SW 1271 (cell line): ENCODE measurements at regions not wholly inside any gene's neighbourhood (a gene's known extent, or its start where the extent isn't known, plus 50 kb on each side); places are given as distances from the start of the nearest gene placed in this dataset.
"Not testable (repeated sequence)": the region's sequence is repeated elsewhere in the genome, so short reads cannot be mapped to it uniquely, and the experiment has no call there.

Experiments
- DNase-seq, 2 experiments: peaks; one replicate each; lab custom pipeline; 2025; lab: John Stamatoyannopoulos, UW

- DNase-seq = no peak
Measured at GRCh38 chr7:86592185-86592584, 51.5 kb upstream of the GRM3 start.

DNA sequence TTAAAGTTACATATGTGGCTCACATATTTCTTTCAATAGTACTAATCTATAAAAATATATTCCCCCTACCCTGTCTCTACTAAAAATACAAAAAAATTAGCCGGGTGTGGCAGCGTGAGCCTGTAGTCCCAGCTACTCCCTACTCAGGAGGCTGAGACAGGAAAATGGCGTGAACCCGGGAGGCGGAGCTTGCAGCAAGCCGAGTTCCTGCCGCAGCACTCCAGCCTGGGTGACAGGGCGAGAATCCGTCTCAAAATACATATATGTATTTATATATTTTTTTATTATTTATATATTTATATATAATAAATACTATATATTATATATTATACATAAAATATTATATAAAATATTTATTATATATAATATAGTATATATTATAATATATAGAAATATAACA is 69.7 kb upstream of the GRM3 start:
- no peak for DNase-seq

GRCh38 chr7:86558680-86559501 is 84.8 kb upstream of the GRM3 start:
- DNase-seq = no peak

DNA sequence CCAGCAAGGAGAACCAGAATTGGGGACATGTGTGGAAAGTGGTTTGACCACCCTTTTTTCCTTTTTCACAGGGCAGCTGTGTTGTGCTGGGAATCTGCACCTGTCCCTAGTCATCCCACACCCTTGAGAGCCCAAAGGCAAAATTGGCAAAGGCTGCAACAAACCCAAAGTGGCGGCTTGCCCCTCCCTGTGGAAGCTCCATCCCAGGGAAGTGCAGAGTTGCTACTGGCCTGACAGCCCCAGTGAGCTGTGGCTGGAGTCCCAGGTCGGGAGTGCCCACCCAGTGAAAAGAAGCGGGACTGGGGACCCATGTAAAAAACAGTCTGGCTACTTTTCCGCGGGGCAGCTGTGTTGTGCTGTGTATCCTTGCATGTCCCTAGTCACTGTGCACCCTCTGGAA is 109.1 kb upstream of the GRM3 start:
- DNase-seq = no peak

DNA sequence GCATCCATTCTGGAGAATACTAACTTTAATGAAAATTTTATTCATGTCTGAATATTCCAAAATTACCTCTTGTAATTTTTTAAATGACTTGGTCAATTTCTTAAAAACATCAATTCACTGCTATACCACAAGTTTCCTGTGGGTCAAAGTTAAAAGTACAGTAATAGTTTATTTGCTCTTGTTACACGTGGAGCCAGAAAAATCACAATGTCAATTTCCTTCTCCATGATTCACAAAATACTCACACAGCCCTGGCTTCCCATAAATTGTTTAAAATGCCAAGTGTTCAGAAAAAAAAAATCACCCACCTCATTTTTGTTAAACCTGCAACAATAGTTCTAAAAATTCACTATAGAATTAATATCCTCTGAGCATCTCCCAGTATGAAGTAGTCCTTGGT is 139.5 kb upstream of the GRM3 start:
- no peak for DNase-seq

DNA sequence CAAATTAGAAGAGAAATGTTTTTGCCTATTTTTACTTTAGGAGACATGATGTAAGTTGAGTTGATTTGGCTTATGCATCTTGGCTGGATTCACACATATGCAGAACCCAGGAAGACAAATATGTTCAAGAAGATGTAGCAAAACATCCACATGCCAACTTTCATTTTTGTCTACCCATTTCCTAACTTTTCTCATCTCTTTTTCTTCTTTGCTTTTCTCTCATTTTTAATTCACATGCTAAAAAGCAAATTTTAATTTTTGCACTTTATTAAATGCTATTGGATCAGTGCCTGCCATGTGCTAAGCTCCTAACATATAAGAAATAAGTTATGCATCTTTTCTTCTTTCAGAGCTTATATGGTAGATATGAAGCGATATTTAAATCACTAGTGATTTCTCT is 143.7 kb upstream of the GRM3 start:
- no peak for DNase-seq

DNA sequence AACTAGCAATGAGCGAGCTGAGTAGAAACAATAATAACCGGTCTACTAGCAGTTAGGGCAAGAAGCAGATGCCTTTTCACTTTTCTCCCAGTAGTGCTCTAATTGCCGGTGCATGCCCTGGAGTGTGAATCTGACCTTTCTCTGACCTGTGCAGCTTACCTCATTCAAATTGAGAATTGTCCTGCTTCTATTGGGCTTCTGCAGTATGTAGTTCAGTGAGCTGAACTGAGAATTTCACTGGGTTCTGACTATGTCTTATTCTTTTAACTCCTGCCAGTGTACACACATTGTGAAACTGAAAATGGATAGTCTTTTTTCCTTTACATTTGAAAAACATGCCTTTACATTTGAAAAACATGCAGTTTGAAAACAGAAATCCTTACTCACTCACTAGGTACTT is 157.9 kb upstream of the GRM3 start:
- no peak for DNase-seq

DNA sequence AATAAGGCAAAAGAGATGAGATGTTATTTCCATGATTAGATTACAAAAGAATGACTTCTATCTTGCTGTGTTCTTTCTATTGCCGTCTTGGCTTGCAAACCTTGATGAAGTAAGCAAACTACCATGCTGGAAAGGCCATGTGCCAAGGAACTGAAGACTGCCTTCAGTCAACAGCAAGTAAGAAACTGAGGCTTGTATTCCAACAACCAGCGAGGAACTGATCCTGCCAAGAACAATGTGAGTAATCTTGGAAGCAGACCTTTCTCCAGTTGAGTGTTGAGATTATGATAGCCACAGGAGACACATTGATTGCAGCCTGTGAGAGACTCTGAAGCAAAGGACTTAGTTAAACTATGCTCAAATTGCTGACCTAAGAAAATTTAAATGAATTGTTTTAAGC is 164.6 kb upstream of the GRM3 start:
- DNase-seq = no peak

DNA sequence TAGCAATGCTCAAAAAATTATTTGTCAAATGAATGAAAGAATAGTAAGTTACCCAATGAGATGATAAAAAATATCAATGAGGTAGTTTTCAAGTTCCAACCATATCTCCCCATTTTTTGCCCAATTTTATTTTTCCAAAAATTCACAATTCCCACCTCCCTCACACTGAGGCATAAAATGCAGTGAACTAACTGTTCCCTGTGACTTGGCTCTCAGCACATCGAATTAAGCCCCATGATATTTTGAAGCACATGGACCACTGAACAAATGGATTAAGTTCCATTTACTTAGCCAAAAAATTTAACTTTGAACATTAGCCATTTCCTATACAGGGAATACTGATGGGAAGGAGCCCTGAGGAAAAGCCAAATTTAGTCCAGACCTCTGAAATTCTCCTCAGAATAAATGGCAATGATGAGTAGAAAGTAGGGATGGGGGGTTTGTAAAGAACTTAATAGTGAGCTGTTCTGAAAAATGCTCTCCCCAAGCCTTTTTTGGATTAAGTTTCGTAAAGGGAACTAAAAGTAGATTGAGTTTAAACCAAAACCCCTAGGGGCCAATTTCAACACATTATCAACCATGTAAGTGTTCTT is 166.3 kb upstream of the GRM3 start:
- DNase-seq = no peak

DNA sequence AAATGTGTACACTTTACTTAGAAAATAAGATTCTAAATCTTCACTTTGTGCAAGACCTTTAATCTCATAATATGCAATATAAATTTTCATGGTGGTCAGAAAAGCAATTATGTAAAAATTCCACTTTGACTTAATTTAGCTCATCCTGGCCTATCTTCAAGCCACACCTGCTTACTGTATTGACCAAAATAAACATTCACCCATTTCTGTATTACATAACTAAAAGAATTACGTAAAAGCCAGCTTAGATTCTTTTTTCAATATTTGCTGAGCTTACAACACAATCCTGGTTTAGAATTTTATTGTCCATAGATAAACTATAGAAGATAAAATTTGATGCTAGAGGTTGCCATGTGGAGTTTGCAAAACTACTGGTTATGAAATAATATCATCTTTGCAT is 172.9 kb upstream of the GRM3 start:
- no peak for DNase-seq

- DNase-seq = peak; percentile 35 to 70
Measured at GRCh38 chr7:86469680-86470295, 173.9 kb upstream of the GRM3 start.

DNA sequence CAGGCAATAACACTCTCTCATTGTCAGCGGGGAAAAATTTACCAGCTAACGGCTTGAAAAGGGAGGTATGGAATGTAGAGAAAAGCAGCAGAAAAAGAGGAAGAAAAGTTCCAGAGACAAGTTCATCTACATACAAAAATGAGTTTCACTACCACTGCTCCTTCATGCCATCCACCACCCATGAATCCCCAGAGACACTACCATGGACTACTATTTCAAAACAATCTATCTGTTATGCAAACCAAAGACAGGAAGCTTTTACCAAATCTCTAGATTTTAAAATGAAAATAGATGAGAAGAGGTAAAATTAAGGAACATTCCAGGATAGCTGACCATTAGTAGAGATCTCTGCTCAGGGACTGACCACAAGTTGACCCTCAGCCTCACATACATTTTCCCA is 189.0 kb upstream of the GRM3 start:
- DNase-seq = no peak

DNA sequence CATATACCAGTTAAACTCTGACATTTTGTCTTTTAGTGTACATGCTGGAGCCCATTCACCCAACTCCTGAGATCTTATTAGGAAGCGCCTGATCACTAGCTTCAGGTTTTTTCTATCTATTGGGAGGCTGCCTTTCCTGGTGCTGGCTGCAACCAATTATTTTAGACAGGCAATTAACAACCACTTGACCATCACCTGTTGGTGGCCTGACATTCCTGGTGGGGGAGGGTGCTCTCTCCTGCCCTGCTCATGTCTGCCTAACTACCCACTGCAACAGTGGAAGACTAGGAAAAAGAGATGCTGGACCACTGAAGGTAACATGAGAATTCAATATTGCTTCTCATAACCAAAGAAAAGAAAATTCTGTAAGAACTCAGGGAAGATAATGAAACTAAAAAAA is 190.3 kb upstream of the GRM3 start:
- DNase-seq = no peak

- no peak for DNase-seq
Measured at GRCh38 chr7:86448856-86449255, 194.9 kb upstream of the GRM3 start.

GRCh38 chr7:86445285-86445684 is 198.4 kb upstream of the GRM3 start:
- DNase-seq = no peak

DNA sequence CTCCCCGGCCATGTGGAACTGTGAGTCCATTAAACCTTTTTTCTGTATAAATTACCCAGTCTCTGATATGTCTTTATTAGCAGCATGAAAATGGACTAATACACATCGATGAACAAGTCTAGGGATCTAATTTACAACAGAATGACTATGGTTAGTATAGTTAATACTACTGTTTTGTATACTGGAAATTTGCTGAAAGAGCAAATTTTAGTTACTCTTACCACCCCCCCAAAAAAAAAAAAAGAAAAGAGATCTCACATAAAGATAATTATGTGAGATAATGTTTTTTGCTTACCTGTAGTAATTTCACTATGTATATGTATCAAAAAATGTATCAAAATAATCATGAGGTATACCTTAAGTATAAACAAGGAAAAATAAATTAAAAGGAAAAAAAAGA is 199.5 kb upstream of the GRM3 start:
- no peak for DNase-seq

DNA sequence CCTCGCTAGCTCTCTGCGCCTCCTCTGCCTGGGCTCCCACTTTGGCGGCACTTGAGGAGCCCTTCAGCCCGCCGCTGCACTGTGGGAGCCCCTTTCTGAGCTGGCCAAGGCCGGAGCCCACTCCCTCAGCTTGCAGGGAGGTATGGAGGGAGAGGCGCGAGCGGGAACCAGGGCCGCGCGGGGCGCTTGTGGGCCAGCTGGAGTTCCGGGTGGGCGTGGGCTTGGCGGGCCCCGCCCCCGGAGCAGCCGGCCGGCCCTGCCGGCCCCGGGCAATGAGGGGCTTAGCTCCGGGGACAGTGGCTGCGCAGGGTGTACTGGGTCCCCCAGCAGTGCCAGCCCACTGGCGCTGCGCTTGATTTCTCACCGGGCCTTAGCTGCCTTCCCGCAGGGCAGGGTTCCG is 203.3 kb upstream of the GRM3 start:
- DNase-seq = not testable (repeated sequence)

- DNase-seq = no peak
Measured at GRCh38 chr7:86437951-86438450, 205.7 kb upstream of the GRM3 start.

DNA sequence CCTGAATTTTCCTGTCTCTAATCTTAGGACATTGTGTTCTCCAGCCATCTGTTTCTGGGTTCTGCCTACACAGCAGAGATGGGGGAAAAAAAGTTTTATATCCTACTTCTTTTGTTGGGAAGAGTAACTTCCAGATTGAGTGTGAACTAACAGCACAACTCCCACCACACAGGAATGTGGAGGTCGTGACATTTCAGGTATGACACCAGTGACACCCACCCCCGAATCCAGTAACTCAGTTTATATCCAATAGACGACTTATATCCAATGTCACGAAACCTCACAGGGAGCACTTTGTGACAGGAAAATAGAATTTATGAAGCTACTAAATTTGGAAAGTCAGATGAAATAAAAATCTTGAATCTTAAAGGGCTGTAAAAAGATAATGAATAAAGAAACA is 211.9 kb upstream of the GRM3 start:
- DNase-seq = no peak

DNA sequence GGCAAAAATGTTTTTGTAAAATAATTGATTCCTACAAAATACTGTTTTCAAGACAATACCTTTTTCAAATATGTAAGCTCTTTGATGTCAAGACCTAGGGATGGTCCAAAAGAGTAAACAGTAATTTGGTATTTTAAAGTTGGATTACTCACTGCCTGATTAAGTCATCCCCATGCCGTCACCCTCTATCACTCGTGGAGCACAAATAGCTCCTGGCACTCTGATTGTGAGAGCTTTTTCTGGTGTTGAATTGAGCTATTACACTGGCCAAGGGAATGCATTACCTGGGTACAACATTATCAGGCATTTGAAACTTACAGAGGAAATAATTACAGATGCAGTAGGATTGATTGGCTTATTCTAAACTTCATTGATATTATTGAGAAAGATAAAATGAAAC is 231.9 kb upstream of the GRM3 start:
- no peak for DNase-seq

DNA sequence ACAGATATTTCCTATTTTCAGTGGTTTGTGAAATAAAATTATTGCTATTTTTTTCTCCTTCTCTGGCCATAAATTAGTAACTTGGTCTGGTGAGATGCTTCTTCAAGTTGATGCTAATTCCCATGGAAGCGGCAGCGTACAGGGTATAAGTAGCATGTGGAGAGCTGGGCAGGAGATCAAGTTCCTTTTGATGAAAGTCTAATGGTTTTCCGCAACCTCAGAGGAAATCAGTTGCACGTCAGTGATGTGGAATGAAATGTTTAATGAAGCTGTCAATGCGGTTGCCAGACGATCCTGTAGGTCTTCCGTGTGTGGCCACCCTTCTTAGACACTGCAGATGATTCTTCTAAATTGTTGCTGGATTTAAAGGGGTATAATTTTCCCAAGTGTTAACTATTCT is 236.4 kb upstream of the GRM3 start:
- DNase-seq = no peak

DNA sequence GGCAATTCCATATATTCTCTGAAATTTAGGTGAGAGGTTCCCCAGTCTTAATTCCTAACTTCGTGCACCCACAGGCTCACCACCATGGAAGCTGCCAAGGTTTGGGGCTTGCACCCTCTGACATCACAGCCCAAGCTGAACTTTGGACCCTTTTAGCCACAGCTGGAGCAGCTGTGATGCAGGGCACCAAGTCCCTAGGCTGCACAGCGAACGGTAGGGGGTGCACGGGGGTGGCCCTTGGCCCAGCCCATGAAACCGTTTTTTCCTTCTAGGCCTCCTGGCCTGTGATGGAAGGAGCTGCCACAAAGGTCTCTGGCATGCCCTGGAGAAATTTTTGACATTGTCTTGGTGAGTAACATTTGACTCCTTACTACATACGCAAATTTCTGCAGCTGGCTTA is 251.9 kb upstream of the GRM3 start:
- no peak for DNase-seq

DNA sequence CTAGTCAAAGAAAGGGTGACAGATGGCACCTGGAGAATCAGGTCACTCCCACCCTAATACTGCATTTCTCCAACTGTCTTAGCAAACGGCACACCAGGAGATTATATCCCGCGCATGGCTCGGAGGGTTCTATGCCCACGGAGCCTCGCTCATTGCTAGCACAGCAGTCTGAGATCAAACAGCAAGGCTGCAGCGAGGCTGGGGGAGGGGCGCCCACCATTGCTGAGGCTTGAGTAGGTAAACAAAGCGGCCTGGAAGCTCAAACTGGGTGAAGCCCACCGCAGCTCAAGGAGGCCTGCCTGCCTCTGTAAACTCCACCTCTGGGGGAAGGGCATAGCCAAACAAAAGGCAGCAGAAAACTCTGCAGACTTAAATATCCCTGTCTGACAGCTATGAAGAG is 268.1 kb upstream of the GRM3 start:
- not testable (repeated sequence) for DNase-seq
